Uterus (tissue), 3 donors: ENCODE measurements at regions not wholly inside any gene's neighbourhood (a gene's known extent, or its start where the extent isn't known, plus 50 kb on each side); places are given as distances from the start of the nearest gene placed in this dataset.

Source experiments
- DNase-seq, 2 donors: peaks; one replicate each; pipeline ENCODE4 v3.0.0-alpha.2; 2019 to 2020
- H3K27ac ChIP-seq, 2 donors: fragments of 200-600 bp; sonication (generic); 1 replicate in 1 of 2; 2 replicates in 1 of 2; pipeline ENCODE4 v1.5.1; 2016 to 2018
- H3K27me3 ChIP-seq, 2 donors: fragments of 200-600 bp; sonication (generic); one replicate each; pipeline ENCODE4 v1.5.1; 2018 to 2019; ENCODE audit warnings: control low read depth in 1 of 2
- H3K36me3 ChIP-seq, 2 donors: fragments of 200-600 bp; sonication (generic); one replicate each; pipeline ENCODE4 v1.5.1; 2019; ENCODE audit warnings: control low read depth in 1 of 2
- H3K4me1 ChIP-seq, 2 donors: fragments of 200-600 bp; sonication (generic); one replicate each; pipeline ENCODE4 v1.5.1; 2018 to 2019; ENCODE audit warnings: control low read depth in 1 of 2
- H3K4me3 ChIP-seq, 2 donors: fragments of 200-600 bp; sonication (generic); 1 replicate in 1 of 2; 2 replicates in 1 of 2; pipeline ENCODE4 v1.5.1; 2018 to 2019; ENCODE audit warnings: mild to moderate bottlenecking in 1 of 2
- H3K9me3 ChIP-seq, 2 donors: fragments of 200-600 bp; sonication (generic); one replicate each; pipeline ENCODE4 v1.5.1; 2019; ENCODE audit warnings: control low read depth in 1 of 2
- POLR2A ChIP-seq, 2 donors: fragments of 450-650 bp; IDR thresholded peaks; one replicate each; pipeline ENCODE4 v1.6.1; 2016; ENCODE audit warnings: antibody characterized with exemption in 2 of 2, mild to moderate bottlenecking in 1 of 2, moderate library complexity in 1 of 2
- intact Hi-C: fragments of 100-400 bp; cut with DNase I; formaldehyde crosslinking; loops from one replicate; pipeline ENCODE4 v1.15.1; 2023; ENCODE audit warnings: low total_unique reads
- TF ChIP-seq, protein P1 (sequence below), 4 experiments: fragments of 200-600 bp in 2 of 4; fragments of 450-650 bp in 2 of 4; sonication (generic) in 2 of 4; IDR thresholded peaks; one replicate each; pipeline ENCODE4 v1.5.1; 2016 to 2019; ENCODE audit warnings: antibody characterized with exemption in 4 of 4, mild to moderate bottlenecking in 2 of 4, moderate library complexity in 1 of 4
- donor health status: DM: yes; HTN: yes; CAD: no.

DNA sequence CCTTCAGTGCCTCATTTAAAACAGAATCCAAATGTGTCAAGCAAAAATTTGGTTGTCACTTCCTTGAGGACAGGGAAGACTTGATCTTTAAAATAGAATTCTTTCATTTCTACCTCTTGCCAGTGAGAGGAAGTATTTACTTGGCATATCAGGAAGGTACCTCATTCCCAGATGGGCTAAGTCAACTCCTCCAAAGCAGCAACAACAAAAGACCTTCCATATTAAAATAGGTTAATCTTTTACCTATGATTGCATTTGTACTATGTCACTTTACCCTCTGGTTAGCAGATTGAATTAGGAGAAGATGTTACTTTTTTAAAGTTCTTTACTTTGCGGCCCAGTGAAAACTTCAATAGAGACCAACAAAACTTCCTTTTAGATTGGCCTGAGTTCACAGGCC is 462.1 kb upstream of the ADAMTS9 start:
- Histone ChIP-seq H3K27me3 (no peaks in the 10 kb centered on the region), H3K4me3 (no peak overlapping the region), H3K36me3 (no peaks in the 10 kb centered on the region), H3K4me1 (no peaks in the 10 kb centered on the region), H3K9me3 (no peaks in the 10 kb centered on the region), H3K27ac (no peak overlapping the region)
- intact Hi-C loops: no loop called here
- TF ChIP-seq, protein P1, sequence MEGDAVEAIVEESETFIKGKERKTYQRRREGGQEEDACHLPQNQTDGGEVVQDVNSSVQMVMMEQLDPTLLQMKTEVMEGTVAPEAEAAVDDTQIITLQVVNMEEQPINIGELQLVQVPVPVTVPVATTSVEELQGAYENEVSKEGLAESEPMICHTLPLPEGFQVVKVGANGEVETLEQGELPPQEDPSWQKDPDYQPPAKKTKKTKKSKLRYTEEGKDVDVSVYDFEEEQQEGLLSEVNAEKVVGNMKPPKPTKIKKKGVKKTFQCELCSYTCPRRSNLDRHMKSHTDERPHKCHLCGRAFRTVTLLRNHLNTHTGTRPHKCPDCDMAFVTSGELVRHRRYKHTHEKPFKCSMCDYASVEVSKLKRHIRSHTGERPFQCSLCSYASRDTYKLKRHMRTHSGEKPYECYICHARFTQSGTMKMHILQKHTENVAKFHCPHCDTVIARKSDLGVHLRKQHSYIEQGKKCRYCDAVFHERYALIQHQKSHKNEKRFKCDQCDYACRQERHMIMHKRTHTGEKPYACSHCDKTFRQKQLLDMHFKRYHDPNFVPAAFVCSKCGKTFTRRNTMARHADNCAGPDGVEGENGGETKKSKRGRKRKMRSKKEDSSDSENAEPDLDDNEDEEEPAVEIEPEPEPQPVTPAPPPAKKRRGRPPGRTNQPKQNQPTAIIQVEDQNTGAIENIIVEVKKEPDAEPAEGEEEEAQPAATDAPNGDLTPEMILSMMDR (IDR thresholded peaks at IDR 0.05): no peak
- no peak for TF ChIP-seq POLR2A (IDR thresholded peaks at IDR 0.05)
- no peak for DNase-seq

DNA sequence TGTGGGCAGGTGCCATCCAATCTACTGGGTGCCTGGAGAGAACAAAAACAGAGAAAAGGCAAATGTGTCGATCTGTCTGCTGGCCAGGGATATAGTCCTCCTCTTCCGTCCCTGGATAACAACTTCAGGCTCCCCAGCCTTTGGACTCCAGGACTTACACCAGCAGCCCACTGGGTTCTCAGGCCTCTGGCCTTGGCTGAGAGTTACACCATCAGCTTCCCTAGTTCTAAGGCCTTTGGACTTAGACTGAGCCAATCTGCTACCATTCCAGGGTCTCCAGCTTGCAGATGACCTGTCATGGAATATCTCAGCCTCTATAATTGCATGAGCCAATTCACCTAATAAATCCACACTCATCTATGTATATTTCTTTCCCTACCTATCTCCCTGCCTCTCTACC is 460.9 kb upstream of the ADAMTS9 start:
- Histone ChIP-seq H3K27ac (no peak overlapping the region), H3K4me3 (no peak overlapping the region), H3K27me3 (no peaks in the 10 kb centered on the region), H3K9me3 (no peaks in the 10 kb centered on the region), H3K4me1 (no peaks in the 10 kb centered on the region), H3K36me3 (no peaks in the 10 kb centered on the region)
- no peak for DNase-seq
- TF ChIP-seq POLR2A (IDR thresholded peaks at IDR 0.05): no peak
- TF ChIP-seq, protein P1 (IDR thresholded peaks at IDR 0.05): no peak
- intact Hi-C loops: no loop called here

DNA sequence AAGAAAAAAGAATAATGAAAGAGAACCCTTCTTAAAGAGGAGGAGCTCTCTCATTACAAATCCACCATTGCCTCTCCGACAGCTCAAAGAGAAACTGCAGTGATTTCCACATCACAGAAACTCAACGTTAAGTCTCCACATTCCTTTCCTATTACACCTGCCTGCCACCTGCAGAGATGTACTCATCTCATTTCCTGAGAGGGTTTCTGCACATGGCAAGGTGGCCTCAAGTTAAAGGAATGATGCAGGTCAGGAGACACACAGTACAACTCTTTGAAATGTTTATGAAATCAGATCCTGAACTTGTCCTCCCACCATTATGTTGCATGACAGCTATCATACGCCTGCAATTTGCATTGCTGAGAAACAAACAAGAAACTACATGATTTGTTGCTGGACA is 458.4 kb upstream of the ADAMTS9 start:
- Histone ChIP-seq H3K27ac (no peak overlapping the region), H3K36me3 (no peaks in the 10 kb centered on the region), H3K9me3 (no peaks in the 10 kb centered on the region), H3K27me3 (no peaks in the 10 kb centered on the region), H3K4me3 (no peak overlapping the region), H3K4me1 (no peaks in the 10 kb centered on the region)
- intact Hi-C loops: no loop called here
- TF ChIP-seq POLR2A (IDR thresholded peaks at IDR 0.05): no peak
- TF ChIP-seq, protein P1 (IDR thresholded peaks at IDR 0.05): no peak
- no peak for DNase-seq

DNA sequence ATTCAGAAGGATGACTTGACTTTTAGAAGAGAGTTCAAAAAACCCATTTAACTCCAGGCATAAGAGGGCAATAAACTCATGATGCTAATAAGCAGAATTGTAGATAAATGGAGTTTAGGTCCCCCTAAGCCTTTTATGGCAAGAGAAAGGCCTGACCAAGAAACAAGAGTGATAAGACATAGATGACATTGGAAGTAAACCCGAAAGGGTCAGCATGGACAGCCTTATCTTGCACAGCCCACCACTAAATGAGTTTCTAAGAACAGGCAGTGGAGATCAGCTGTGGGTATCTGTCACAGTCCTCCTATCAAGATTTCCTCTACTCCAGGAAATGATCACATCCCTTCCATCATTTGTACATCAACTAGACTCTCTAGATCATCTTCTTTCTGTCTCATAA is 457.9 kb upstream of the ADAMTS9 start:
- H3K4me1 ChIP-seq: no peaks in the 10 kb centered on the region
- H3K27me3 ChIP-seq: no peaks in the 10 kb centered on the region
- no peak for DNase-seq
- H3K4me3 ChIP-seq: no peak overlapping the region
- no peak overlapping the region for H3K27ac ChIP-seq
- no peak for TF ChIP-seq POLR2A (IDR thresholded peaks at IDR 0.05)
- TF ChIP-seq, protein P1 (IDR thresholded peaks at IDR 0.05): no peak
- no peaks in the 10 kb centered on the region for H3K36me3 ChIP-seq
- intact Hi-C loops: no loop called here
- no peaks in the 10 kb centered on the region for H3K9me3 ChIP-seq

DNA sequence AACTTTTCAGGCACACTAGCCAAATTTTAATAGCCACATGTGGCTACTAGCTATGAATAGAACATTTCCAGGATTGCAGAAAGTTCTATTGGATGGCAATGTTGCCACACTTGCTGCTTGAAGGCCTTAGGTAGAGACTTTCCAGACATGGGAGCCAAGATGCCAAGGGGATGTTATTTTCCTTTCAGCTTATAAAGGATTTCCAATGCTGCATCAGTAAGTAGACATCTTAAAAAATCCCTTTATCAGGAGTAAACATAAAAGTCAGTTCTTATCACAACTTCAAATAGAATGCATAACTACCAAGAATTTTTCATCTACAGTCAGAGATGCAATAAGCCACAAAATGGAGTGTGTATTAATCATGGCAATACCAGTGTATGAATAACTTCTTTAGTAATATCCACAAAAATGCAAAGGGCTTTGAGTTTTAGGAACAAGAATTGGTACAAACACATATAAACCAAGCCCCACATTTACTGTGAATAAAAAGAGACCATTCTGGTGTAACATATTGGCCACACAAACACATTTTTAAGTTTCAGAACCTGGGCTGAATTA is 457.1 kb upstream of the ADAMTS9 start:
- no peak for DNase-seq
- no peak overlapping the region for H3K4me3 ChIP-seq
- TF ChIP-seq, protein P1 (IDR thresholded peaks at IDR 0.05): no peak
- no peak for TF ChIP-seq POLR2A (IDR thresholded peaks at IDR 0.05)
- no peaks in the 10 kb centered on the region for H3K36me3 ChIP-seq
- intact Hi-C loops: no loop called here
- no peak overlapping the region for H3K27ac ChIP-seq
- no peaks in the 10 kb centered on the region for H3K9me3 ChIP-seq
- H3K27me3 ChIP-seq: no peaks in the 10 kb centered on the region
- no peaks in the 10 kb centered on the region for H3K4me1 ChIP-seq
